ENCODE measurements at regions not wholly inside any gene's neighbourhood (a gene's known extent, or its start where the extent isn't known, plus 50 kb on each side); places are given as distances from the start of the nearest gene placed in this dataset.

GRCh38 chr13:33450956-33451709 is 165.6 kb upstream of the STARD13 start:
- 85 to 93% (median 90%) methylated on average over 6 of the region's 6 CpGs for WGBS, 3 donors
- intact Hi-C loops (cut with DNase I), result no loop called here
- DNase-seq, result no peak
- no peak for TF ChIP-seq POLR2A (IDR thresholded peaks at IDR 0.05)
- TF ChIP-seq EP300 (IDR thresholded peaks at IDR 0.05), result no peak
- no peak for TF ChIP-seq CTCF (IDR thresholded peaks at IDR 0.05)
- Histone ChIP-seq H3K9me3 (no peaks in the 10 kb centered on the region), H3K4me3 (no peak overlapping the region), H3K27me3 (no peaks in the 10 kb centered on the region), H3K4me1 (ENCODE audit: insufficient read depth) (peaks cover 7% of the 10 kb centered on the region), H3K27ac (no peak overlapping the region), H3K36me3 (no peaks in the 10 kb centered on the region)

- TF ChIP-seq EP300 (IDR thresholded peaks at IDR 0.05) (no peak), CTCF (IDR thresholded peaks at IDR 0.05) (no peak), POLR2A (IDR thresholded peaks at IDR 0.05) (no peak)
- Histone ChIP-seq H3K27ac (no peak overlapping the region), H3K4me3 (no peak overlapping the region), H3K27me3 (no peaks in the 10 kb centered on the region), H3K36me3 (no peaks in the 10 kb centered on the region), H3K9me3 (no peaks in the 10 kb centered on the region), H3K4me1 (ENCODE audit: insufficient read depth) (peaks cover 7% of the 10 kb centered on the region)
- no peak for DNase-seq
- intact Hi-C loops (cut with DNase I), result no loop called here
- 9 to 14% (median 12%) methylated on average over 2 of the region's 2 CpGs for WGBS, 3 donors
Measured at GRCh38 chr13:33452873-33453517, 167.4 kb upstream of the STARD13 start.

- no peaks in the 10 kb centered on the region for H3K9me3 ChIP-seq
- no peaks in the 10 kb centered on the region for H3K27me3 ChIP-seq
- DNase-seq, result no peak
- 34 to 48% (median 35%) methylated on average over 2 of the region's 2 CpGs for WGBS, 3 donors
- no peak overlapping the region for H3K4me3 ChIP-seq
- TF ChIP-seq POLR2A (IDR thresholded peaks at IDR 0.05) (no peak), EP300 (IDR thresholded peaks at IDR 0.05) (no peak), CTCF (IDR thresholded peaks at IDR 0.05) (no peak)
- intact Hi-C loops (cut with DNase I), result no loop called here
- no peak overlapping the region for H3K27ac ChIP-seq
- H3K4me1 ChIP-seq (ENCODE audit: insufficient read depth), result peaks cover 7% of the 10 kb centered on the region
- H3K36me3 ChIP-seq, result no peaks in the 10 kb centered on the region
Measured at GRCh38 chr13:33453936-33454335, 168.4 kb upstream of the STARD13 start.

- no peaks in the 10 kb centered on the region for H3K27me3 ChIP-seq
- TF ChIP-seq CTCF (IDR thresholded peaks at IDR 0.05) (no peak), EP300 (IDR thresholded peaks at IDR 0.05) (no peak), POLR2A (IDR thresholded peaks at IDR 0.05) (no peak)
- WGBS, 3 donors, result 38 to 57% (median 47%) methylated on average over 5 of the region's 5 CpGs
- intact Hi-C loops (cut with DNase I), result no loop called here
- DNase-seq, result no peak
- no peak overlapping the region for H3K27ac ChIP-seq
- H3K4me1 ChIP-seq (ENCODE audit: insufficient read depth), result peaks cover 7% of the 10 kb centered on the region
- no peak overlapping the region for H3K4me3 ChIP-seq
- no peaks in the 10 kb centered on the region for H3K9me3 ChIP-seq
- no peaks in the 10 kb centered on the region for H3K36me3 ChIP-seq
Measured at GRCh38 chr13:33454844-33455705, 169.5 kb upstream of the STARD13 start.

All from ovary (tissue), 7 donors.